ENCODE measurements at regions not wholly inside any gene's neighbourhood (a gene's known extent, or its start where the extent isn't known, plus 50 kb on each side); places are given as distances from the start of the nearest gene placed in this dataset.
A peak's percentile ranks its signal among the peaks of the same experiment; 100 is the strongest.

DNA sequence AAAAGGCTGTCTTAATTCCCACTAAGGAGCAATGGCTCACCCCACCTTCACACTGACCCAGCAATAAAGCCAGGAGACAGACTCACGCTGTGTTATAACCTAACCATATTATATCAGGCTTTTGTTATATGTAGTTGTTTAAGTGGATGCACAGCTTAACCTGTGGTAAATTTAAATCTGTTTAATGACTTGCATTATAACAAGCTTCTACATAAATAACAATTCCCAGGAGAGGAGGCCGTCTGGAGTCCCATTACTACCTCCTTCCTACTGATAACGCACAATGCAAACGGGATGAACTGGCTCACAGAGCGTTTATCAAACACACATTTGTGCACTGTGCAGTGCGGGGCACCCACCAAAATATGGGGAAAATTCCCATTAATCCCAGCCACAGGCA lies 102.1 kb upstream of the MGMT start:
- no peak overlapping the region for H3K27ac ChIP-seq
- no peaks in the 10 kb centered on the region for H3K36me3 ChIP-seq
- DNase-seq (no peak), ATAC-seq (no peak)
- 73 to 90% (median 82%) methylated on average over 6 of the region's 6 CpGs for WGBS, 4 donors
- peaks cover 0 to 2% (median 0%) of the 10 kb centered on the region in 9 donors for H3K27me3 ChIP-seq
- intact Hi-C loops (cut with DNase I): no loop called here
- TF ChIP-seq, protein P1, sequence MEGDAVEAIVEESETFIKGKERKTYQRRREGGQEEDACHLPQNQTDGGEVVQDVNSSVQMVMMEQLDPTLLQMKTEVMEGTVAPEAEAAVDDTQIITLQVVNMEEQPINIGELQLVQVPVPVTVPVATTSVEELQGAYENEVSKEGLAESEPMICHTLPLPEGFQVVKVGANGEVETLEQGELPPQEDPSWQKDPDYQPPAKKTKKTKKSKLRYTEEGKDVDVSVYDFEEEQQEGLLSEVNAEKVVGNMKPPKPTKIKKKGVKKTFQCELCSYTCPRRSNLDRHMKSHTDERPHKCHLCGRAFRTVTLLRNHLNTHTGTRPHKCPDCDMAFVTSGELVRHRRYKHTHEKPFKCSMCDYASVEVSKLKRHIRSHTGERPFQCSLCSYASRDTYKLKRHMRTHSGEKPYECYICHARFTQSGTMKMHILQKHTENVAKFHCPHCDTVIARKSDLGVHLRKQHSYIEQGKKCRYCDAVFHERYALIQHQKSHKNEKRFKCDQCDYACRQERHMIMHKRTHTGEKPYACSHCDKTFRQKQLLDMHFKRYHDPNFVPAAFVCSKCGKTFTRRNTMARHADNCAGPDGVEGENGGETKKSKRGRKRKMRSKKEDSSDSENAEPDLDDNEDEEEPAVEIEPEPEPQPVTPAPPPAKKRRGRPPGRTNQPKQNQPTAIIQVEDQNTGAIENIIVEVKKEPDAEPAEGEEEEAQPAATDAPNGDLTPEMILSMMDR (IDR thresholded peaks at IDR 0.05): no peak
- no peak for TF ChIP-seq POLR2A (IDR thresholded peaks at IDR 0.05)
- H3K4me1 ChIP-seq: no peaks in the 10 kb centered on the region
- no peak overlapping the region for H3K4me3 ChIP-seq
- H3K9me3 ChIP-seq: no peaks in the 10 kb centered on the region

DNA sequence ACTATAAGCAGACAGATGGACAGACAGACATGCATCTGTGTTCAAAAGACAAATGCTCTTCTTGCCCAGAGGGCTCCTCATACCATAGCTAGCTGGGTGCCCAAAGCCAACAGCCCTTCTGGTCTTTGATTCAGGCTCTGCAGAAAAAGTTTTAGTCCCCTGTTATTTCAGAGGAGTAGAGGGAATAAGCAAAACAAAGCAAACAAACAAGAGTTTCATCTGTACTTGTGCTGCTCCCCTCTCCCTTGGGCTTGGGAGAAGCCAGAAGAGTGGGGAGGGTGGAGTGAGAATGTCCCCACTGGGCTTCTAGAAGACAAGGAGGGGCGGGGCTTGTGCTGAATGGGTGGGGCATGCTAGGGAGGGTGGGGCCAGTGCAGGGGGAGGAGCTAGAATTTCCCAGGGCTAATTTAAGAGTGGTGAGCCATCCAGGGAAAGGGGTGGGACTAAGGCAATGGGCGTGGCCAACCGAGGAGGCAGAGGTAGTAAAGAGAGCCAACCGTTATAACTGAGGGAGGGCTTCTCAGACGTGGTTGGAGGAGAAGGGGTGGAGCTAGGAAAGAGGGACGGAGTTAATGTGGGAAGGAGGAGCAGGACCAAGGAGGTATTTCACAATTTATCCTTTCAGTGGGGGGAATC lies 101.2 kb upstream of the MGMT start:
- Histone ChIP-seq H3K4me3 (no peak overlapping the region), H3K36me3 (no peaks in the 10 kb centered on the region), H3K4me1 (no peaks in the 10 kb centered on the region), H3K27me3 (peaks cover 0 to 2% (median 0%) of the 10 kb centered on the region in 9 donors), H3K9me3 (no peaks in the 10 kb centered on the region), H3K27ac (no peak overlapping the region)
- TF ChIP-seq, protein P1 (IDR thresholded peaks at IDR 0.05): no peak
- TF ChIP-seq POLR2A (IDR thresholded peaks at IDR 0.05): no peak
- intact Hi-C loops (cut with DNase I): no loop called here
- no peak for DNase-seq
- 86 to 88% (median 87%) methylated on average over 6 of the region's 6 CpGs for WGBS, 4 donors
- peak in 1 of 4 donors; percentile 27 for ATAC-seq

DNA sequence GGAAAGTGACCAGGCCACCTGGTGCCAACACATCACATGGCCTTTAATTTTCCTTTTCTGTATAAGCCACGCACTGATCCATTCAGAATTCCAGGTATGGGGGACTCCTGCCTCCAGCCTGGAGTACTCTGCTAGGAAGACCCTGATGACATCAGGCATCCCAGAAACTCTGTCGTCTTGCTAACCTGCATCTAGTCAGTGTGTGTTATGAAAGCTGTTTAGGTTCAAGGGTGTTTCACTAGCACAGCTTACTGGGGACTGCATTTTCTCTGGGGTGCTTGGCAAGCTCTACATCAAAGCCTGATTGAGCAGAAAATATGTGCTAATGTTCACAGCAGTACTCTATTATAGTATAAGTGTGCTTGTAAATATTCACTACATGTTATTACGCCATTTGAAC lies 100.6 kb upstream of the MGMT start:
- ATAC-seq (no peak), DNase-seq (no peak)
- no peak overlapping the region for H3K27ac ChIP-seq
- H3K4me1 ChIP-seq: no peaks in the 10 kb centered on the region
- no peak for TF ChIP-seq POLR2A (IDR thresholded peaks at IDR 0.05)
- TF ChIP-seq, protein P1 (IDR thresholded peaks at IDR 0.05): no peak
- no peak overlapping the region for H3K4me3 ChIP-seq
- peaks cover 0 to 4% (median 0%) of the 10 kb centered on the region in 12 donors for H3K9me3 ChIP-seq
- no peaks in the 10 kb centered on the region for H3K36me3 ChIP-seq
- intact Hi-C loops (cut with DNase I): no loop called here
- 86 to 94% (median 92%) methylated on average over 3 of the region's 3 CpGs for whole genome bisulfite sequencing, 4 donors
- H3K27me3 ChIP-seq: peaks cover 0 to 2% (median 0%) of the 10 kb centered on the region in 9 donors

DNA sequence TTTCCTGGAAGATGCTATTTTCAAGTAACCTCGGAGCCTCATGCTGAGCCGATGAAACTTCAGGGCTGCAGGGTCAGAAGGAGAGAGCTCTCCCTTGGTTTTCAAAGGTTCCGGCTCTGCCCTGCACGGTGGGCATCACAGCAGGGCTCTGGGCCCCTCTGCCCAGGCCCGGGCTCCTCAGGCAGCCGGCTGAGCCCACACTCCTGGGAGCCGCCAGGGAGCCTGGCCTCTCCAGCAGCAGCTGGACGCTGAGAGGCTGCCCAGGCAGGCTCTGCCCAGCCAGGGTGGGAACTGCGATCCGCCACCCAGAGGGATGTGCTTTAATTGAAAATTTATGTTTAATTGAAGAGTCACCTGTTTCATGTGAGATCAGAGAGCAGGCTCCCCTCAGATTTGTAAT lies 97.5 kb upstream of the MGMT start:
- Histone ChIP-seq H3K36me3 (no peaks in the 10 kb centered on the region), H3K27me3 (peaks cover 0 to 18% (median 0%) of the 10 kb centered on the region in 9 donors), H3K9me3 (peaks cover 0 to 6% (median 0%) of the 10 kb centered on the region in 12 donors), H3K27ac (no peak overlapping the region), H3K4me1 (no peaks in the 10 kb centered on the region), H3K4me3 (no peak overlapping the region)
- 66 to 75% (median 72%) methylated on average over 10 of the region's 10 CpGs for WGBS, 4 donors
- intact Hi-C loops (cut with DNase I): no loop called here
- TF ChIP-seq POLR2A (IDR thresholded peaks at IDR 0.05): no peak
- TF ChIP-seq, protein P1 (IDR thresholded peaks at IDR 0.05): no peak
- DNase-seq (no peak), ATAC-seq (no peak)
